H1 (cell line): ENCODE measurements at regions not wholly inside any gene's neighbourhood (a gene's known extent, or its start where the extent isn't known, plus 50 kb on each side); places are given as distances from the start of the nearest gene placed in this dataset.

ENCODE experiments used
- CTCF ChIA-PET: fragments of 300-600 bp; sonication (Branson Sonifier 250); formaldehyde crosslinking; loops from one replicate; lab custom pipeline; 2021; ENCODE audit not compliant: partially characterized antibody; lab: Charles Lee
- POLR2A ChIA-PET: fragments of 300-600 bp; sonication (Branson Sonifier 250); formaldehyde crosslinking; loops from one replicate; lab custom pipeline; 2021; ENCODE audit warnings: inconsistent platforms; ENCODE audit not compliant: partially characterized antibody; lab: Charles Lee
- DNase-seq, 2 experiments: peaks; one replicate each; pipeline versions ENCODE4 v3.0.0 to v3.0.0-alpha.2; 2010 to 2022; ENCODE audit warnings: low spot score in 2 of 2, low read depth in 1 of 2, mixed read lengths in 1 of 2
- FAIRE-seq: peaks from 2 replicates; lab custom pipeline; 2011; peaks lifted over from hg19 to GRCh38; lab: Jason Lieb, UNC
- H2AFZ ChIP-seq: 2 replicates; pipeline ENCODE4 v1.8.1; 2012; ENCODE audit warnings: low read length, inconsistent platforms
- H2AK5ac ChIP-seq: 2 replicates; pipeline ENCODE4 v1.6.1; 2013; ENCODE audit warnings: low read depth, low read length
- H2BK120ac ChIP-seq: replicated peaks from 2 replicates; pipeline ENCODE3; 2013; ENCODE audit warnings: low read depth, low read length, inconsistent platforms
- H2BK12ac ChIP-seq: 2 replicates; pipeline ENCODE4 v1.6.1; 2013; ENCODE audit warnings: low read depth, low read length
- H2BK15ac ChIP-seq: 2 replicates; pipeline ENCODE4 v1.6.1; 2013; ENCODE audit warnings: low read length
- H2BK20ac ChIP-seq: 2 replicates; pipeline ENCODE4 v1.6.1; 2013; ENCODE audit warnings: low read length
- H2BK5ac ChIP-seq: 2 replicates; pipeline ENCODE4 v1.6.1; 2013; ENCODE audit warnings: low read depth, low read length
- H3K14ac ChIP-seq: 2 replicates; pipeline ENCODE4 v1.6.1; 2013; ENCODE audit warnings: inconsistent platforms; ENCODE audit not compliant: insufficient read length
- H3K18ac ChIP-seq: 2 replicates; pipeline ENCODE4 v1.6.1; 2013; ENCODE audit warnings: low read length; ENCODE audit errors: extremely low read depth
- H3K23ac ChIP-seq: 2 replicates; pipeline ENCODE4 v1.6.1; 2013; ENCODE audit warnings: inconsistent platforms; ENCODE audit not compliant: insufficient read length
- H3K23me2 ChIP-seq: 2 replicates; pipeline ENCODE4 v1.6.1; 2013; ENCODE audit warnings: low read depth, low read length
- H3K27ac ChIP-seq: 2 replicates; pipeline ENCODE4 v1.6.1; 2011; ENCODE audit warnings: low read depth, low read length, inconsistent platforms
- H3K27me3 ChIP-seq, 4 experiments: replicated peaks in 1 of 4; 1 replicate in 1 of 4; 2 replicates in 3 of 4; pipeline versions ENCODE4 v1.6.1 to v1.8.1; 2011 to 2013; ENCODE audit warnings: low read length in 3 of 4, mild to moderate bottlenecking in 3 of 4, inconsistent platforms in 2 of 4, mixed read lengths in 2 of 4, moderate library complexity in 1 of 4; ENCODE audit not compliant: control insufficient read depth in 3 of 4, insufficient read depth in 3 of 4; ENCODE audit errors: extremely low read depth in 1 of 4
- H3K36me3 ChIP-seq, 4 experiments: 2 replicates each; pipeline versions ENCODE4 v1.6.1 to v1.8.1; 2011 to 2013; ENCODE audit warnings: mild to moderate bottlenecking in 4 of 4, low read length in 3 of 4, moderate library complexity in 2 of 4, control low read depth in 1 of 4, inconsistent platforms in 1 of 4; ENCODE audit not compliant: insufficient read depth in 4 of 4, control insufficient read depth in 2 of 4
- H3K4ac ChIP-seq: replicated peaks from 2 replicates; pipeline ENCODE3; 2013; ENCODE audit warnings: low read length, low read depth, mixed read lengths, inconsistent platforms; ENCODE audit not compliant: insufficient read length
- H3K4me1 ChIP-seq, 4 experiments: replicated peaks in 1 of 4; 1 replicate in 1 of 4; 2 replicates in 3 of 4; pipeline versions ENCODE4 v1.6.1 to v1.8.1; 2011 to 2013; ENCODE audit warnings: low read length in 3 of 4, inconsistent platforms in 2 of 4, mixed read lengths in 1 of 4; ENCODE audit not compliant: insufficient read depth in 4 of 4, control insufficient read depth in 3 of 4
- H3K4me2 ChIP-seq, 2 experiments: 2 replicates each; pipeline versions ENCODE4 v1.6.1 to v1.8.1; 2011 to 2013; ENCODE audit warnings: low read depth in 2 of 2, low read length in 2 of 2, control low read depth in 1 of 2, inconsistent platforms in 1 of 2, mild to moderate bottlenecking in 1 of 2; ENCODE audit not compliant: insufficient read depth in 1 of 2
- H3K4me3 ChIP-seq, 4 experiments: fragments of 200-600, 300-600 bp in 1 of 4; sonication (generic), shearing (Covaris generic), sonication (Bioruptor Twin) in 1 of 4; 2 replicates each; pipeline versions ENCODE4 v1.5.1 to v1.8.1; 2011 to 2016; ENCODE audit warnings: low read length in 4 of 4, low read depth in 3 of 4, control low read depth in 2 of 4, inconsistent platforms in 2 of 4, mild to moderate bottlenecking in 2 of 4, mixed read lengths in 1 of 4, moderate library complexity in 1 of 4; ENCODE audit not compliant: insufficient read depth in 2 of 4; ENCODE audit errors: extremely low read depth in 1 of 4
- H3K56ac ChIP-seq: replicated peaks from 2 replicates; pipeline ENCODE3; 2013; ENCODE audit warnings: low read depth, mild to moderate bottlenecking, mixed read lengths, low read length, inconsistent platforms; ENCODE audit not compliant: insufficient read length
- H3K79me1 ChIP-seq: 2 replicates; pipeline ENCODE4 v1.6.1; 2013; ENCODE audit warnings: low read depth, low read length, control low read depth
- H3K79me2 ChIP-seq, 2 experiments: 2 replicates each; pipeline versions ENCODE4 v1.6.1 to v1.8.1; 2012 to 2013; ENCODE audit warnings: low read length in 2 of 2, mild to moderate bottlenecking in 2 of 2, inconsistent platforms in 1 of 2; ENCODE audit not compliant: insufficient read depth in 2 of 2, control insufficient read depth in 1 of 2
- H3K9ac ChIP-seq, 4 experiments: replicated peaks in 1 of 4; 1 replicate in 1 of 4; 2 replicates in 3 of 4; pipeline versions ENCODE4 v1.6.1 to v1.8.1; 2011 to 2013; ENCODE audit warnings: low read depth in 3 of 4, low read length in 3 of 4, control low read depth in 2 of 4, mild to moderate bottlenecking in 2 of 4, moderate library complexity in 2 of 4, inconsistent platforms in 1 of 4; ENCODE audit errors: extremely low read depth in 1 of 4
- H3K9me3 ChIP-seq, 2 experiments: 2 replicates each; pipeline versions ENCODE4 v1.6.1 to v1.8.1; 2012 to 2013; ENCODE audit warnings: mild to moderate bottlenecking in 2 of 2, moderate library complexity in 2 of 2, control low read depth in 1 of 2, inconsistent platforms in 1 of 2, low read depth in 1 of 2, low read length in 1 of 2, mixed read lengths in 1 of 2; ENCODE audit not compliant: insufficient read depth in 2 of 2
- H4K20me1 ChIP-seq, 2 experiments: replicated peaks in 1 of 2; 2 replicates each; pipeline versions ENCODE3 to v1.8.1; 2011 to 2013; ENCODE audit warnings: inconsistent platforms in 2 of 2, low read length in 2 of 2, mild to moderate bottlenecking in 1 of 2; ENCODE audit not compliant: insufficient read depth in 2 of 2, control insufficient read depth in 1 of 2
- H4K5ac ChIP-seq: 2 replicates; pipeline ENCODE4 v1.6.1; 2013; ENCODE audit warnings: low read length, low read depth, mixed read lengths, inconsistent platforms; ENCODE audit not compliant: insufficient read length
- H4K8ac ChIP-seq: 2 replicates; pipeline ENCODE4 v1.8.0; 2013; ENCODE audit warnings: mild to moderate bottlenecking, moderate library complexity, low read length, inconsistent platforms; ENCODE audit not compliant: insufficient read depth; ENCODE audit errors: extremely low read depth
- H4K91ac ChIP-seq: replicated peaks from 2 replicates; pipeline ENCODE3; 2013; ENCODE audit warnings: low read length, mixed read lengths, inconsistent platforms; ENCODE audit not compliant: insufficient read length
- ATF3 ChIP-seq: IDR thresholded peaks from 2 replicates; pipeline ENCODE4 v1.6.1; 2011; ENCODE audit warnings: low read depth, mild to moderate bottlenecking, low read length; ENCODE audit not compliant: insufficient read depth
- EZH2 ChIP-seq: fragments of 200-600 bp; sonication (generic); IDR thresholded peaks from 2 replicates; pipeline ENCODE4 v1.7.1; 2012; ENCODE audit warnings: low read depth, mild to moderate bottlenecking, moderate library complexity, low read length, inconsistent platforms; ENCODE audit not compliant: severe bottlenecking
- HDAC2 ChIP-seq, 2 experiments: fragments of 300-600 bp in 1 of 2; sonication (generic) in 1 of 2; IDR thresholded peaks; 2 replicates each; pipeline ENCODE4 v1.6.1; 2011 to 2012; ENCODE audit warnings: low read depth in 2 of 2, low read length in 2 of 2, mild to moderate bottlenecking in 2 of 2, moderate library complexity in 2 of 2, borderline replicate concordance in 1 of 2, inconsistent platforms in 1 of 2
- PHF8 ChIP-seq: fragments of 200-600 bp; sonication (generic); conservative IDR thresholded peaks from 2 replicates; pipeline ENCODE4 v1.7.1; 2012; ENCODE audit warnings: low read depth, mild to moderate bottlenecking, inconsistent platforms, low read length, moderate library complexity
- WGBS, 2 experiments: shearing (Covaris generic) in 1 of 2; methylation state at CpG; one replicate each; pipeline versions ENCODE4 v1.1.6 to v1.1.7; 2013 to 2015; ENCODE audit warnings: low lambda C conversion rate in 2 of 2, mixed read lengths in 2 of 2, inconsistent platforms in 1 of 2, low coverage in 1 of 2, missing lambda C conversion rate in 1 of 2; ENCODE audit not compliant: insufficient replicate concordance in 2 of 2, insufficient coverage in 1 of 2, insufficient read length in 1 of 2; ENCODE audit errors: extremely low coverage in 1 of 2, missing lambda C conversion rate in 1 of 2; 5-methylcytosine and 5-hydroxymethylcytosine counted together

GRCh38 chr6:167497428-167498056, 172.7 kb downstream of the TTLL2 start:
- H3K18ac ChIP-seq = no peak overlapping the region
- TF ChIP-seq ATF3 (no peak), HDAC2 (IDR thresholded peaks at IDR 0.05; ENCODE audit: borderline replicate concordance in 1 of 2, low read depth in 2 of 2, low read length in 2 of 2) (no peak), PHF8 (no peak), EZH2 (no peak)
- TF ChIP-seq, all 59 proteins: peak for 0
- 91% methylated on average over 14 of the region's 14 CpGs; no CpG with 5 or more reads in 1 of the 2 experiments for WGBS, 2 experiments
- Histone ChIP-seq H3K23ac (no peak overlapping the region), H4K8ac (no peak overlapping the region), H2BK15ac (no peak overlapping the region), H3K23me2 (peaks cover 6% of the 10 kb centered on the region), H3K27ac (no peak overlapping the region), H3K56ac (no peak overlapping the region), H3K9ac (no peak overlapping the region), H2BK20ac (no peak overlapping the region), H4K5ac (no peak overlapping the region), H3K27me3 (no peaks in the 10 kb centered on the region), H3K4me1 (peaks cover 0 to 11% (median 4%) of the 10 kb centered on the region in 4 experiments; a peak in 5 of 7 replicates), H2BK12ac (no peak overlapping the region), H3K9me3 (no peaks in the 10 kb centered on the region), H3K4me3 (no peak overlapping the region), H3K79me1 (no peaks in the 10 kb centered on the region), H2AK5ac (no peak overlapping the region), H3K4ac (no peak overlapping the region), H2BK5ac (no peak overlapping the region), H3K14ac (no peak overlapping the region), H4K20me1 (no peaks in the 10 kb centered on the region), H3K4me2 (no peak overlapping the region), H3K36me3 (no peaks in the 10 kb centered on the region; a peak in 1 of 8 replicates), H2BK120ac (no peak overlapping the region), H2AFZ (no peak overlapping the region), H3K79me2 (no peaks in the 10 kb centered on the region), H4K91ac (no peak overlapping the region)
- DNase-seq (no peak), FAIRE-seq (no peak)
- ChIA-PET CTCF (interaction anchor here (0.6 to 1.1 kb wide), 2 partner anchors 11 to 258 kb away, joined by 4 read pairs; no protein-coding TSS in a partner anchor), POLR2A (interaction anchor here (0.9 kb wide), 1 partner anchor 35 kb away, joined by 3 read pairs; no protein-coding TSS in a partner anchor)
